GM23338 (cell line): ENCODE measurements at regions not wholly inside any gene's neighbourhood (a gene's known extent, or its start where the extent isn't known, plus 50 kb on each side); places are given as distances from the start of the nearest gene placed in this dataset.

ENCODE experiments used
- ATAC-seq: fragments of 200-7000 bp; cut with Tn5 transposase; 3 replicates; pipeline ENCODE4 v1.9.1; 2020
- DNase-seq: peaks from one replicate; pipeline ENCODE4 v3.0.0-alpha.2; 2015; ENCODE audit warnings: low spot score
- H2AFZ ChIP-seq: fragments of 200-600 bp; sonication (generic); 2 replicates; pipeline ENCODE4 v1.8.0; 2016; ENCODE audit warnings: antibody characterized with exemption, mild to moderate bottlenecking, moderate library complexity
- H3F3A ChIP-seq: fragments of 200-600 bp; sonication (generic); replicated peaks from 2 replicates; pipeline ENCODE4 v1.8.0; 2017; ENCODE audit warnings: antibody characterized with exemption, mixed run types, low read depth
- H3K27ac ChIP-seq: fragments of 200-600 bp; sonication (generic); 2 replicates; pipeline ENCODE4 v1.6.1; 2016; ENCODE audit warnings: low read depth
- H3K27me3 ChIP-seq: fragments of 200-600 bp; sonication (generic); 2 replicates; pipeline ENCODE4 v1.8.0; 2016; ENCODE audit warnings: mild to moderate bottlenecking, mixed run types, moderate library complexity; ENCODE audit not compliant: insufficient read depth
- H3K36me3 ChIP-seq: fragments of 200-600 bp; sonication (generic); 2 replicates; pipeline ENCODE4 v1.8.0; 2016; ENCODE audit warnings: mild to moderate bottlenecking; ENCODE audit not compliant: insufficient read depth
- H3K4me1 ChIP-seq: fragments of 200-600 bp; sonication (generic); 2 replicates; pipeline ENCODE4 v1.8.0; 2016; ENCODE audit warnings: mild to moderate bottlenecking, moderate library complexity; ENCODE audit not compliant: insufficient read depth
- H3K4me2 ChIP-seq: fragments of 200-600 bp; sonication (generic); 2 replicates; pipeline ENCODE4 v1.7.1; 2017; ENCODE audit warnings: mixed run types
- H3K4me3 ChIP-seq: fragments of 200-600 bp; sonication (generic); 2 replicates; pipeline ENCODE4 v1.6.1; 2016; ENCODE audit warnings: mixed run types
- H3K79me2 ChIP-seq: fragments of 200-600 bp; sonication (generic); replicated peaks from 2 replicates; pipeline ENCODE4 v1.8.0; 2017; ENCODE audit warnings: mild to moderate bottlenecking; ENCODE audit not compliant: insufficient read depth
- H3K9me2 ChIP-seq: fragments of 200-600 bp; sonication (generic); 2 replicates; pipeline ENCODE4 v1.8.0; 2017; ENCODE audit not compliant: insufficient read depth
- H4K20me1 ChIP-seq: fragments of 200-600 bp; sonication (generic); replicated peaks from 2 replicates; pipeline ENCODE4 v1.8.0; 2017; ENCODE audit warnings: mild to moderate bottlenecking; ENCODE audit not compliant: insufficient read depth
- H3K27ac Mint-ChIP-seq: 2 replicates; pipeline ENCODE4 v1.8.0; 2020; ENCODE audit warnings: inconsistent platforms, mild to moderate bottlenecking, moderate library complexity, mixed read lengths
- H3K27me3 Mint-ChIP-seq: 3 replicates; pipeline ENCODE4 v1.8.0; 2022; ENCODE audit warnings: low read depth, mild to moderate bottlenecking, moderate library complexity, mixed read lengths, inconsistent platforms; ENCODE audit not compliant: insufficient read depth, poor library complexity
- H3K36me3 Mint-ChIP-seq: 3 replicates; pipeline ENCODE4 v1.8.0; 2021; ENCODE audit warnings: low read depth, mild to moderate bottlenecking, inconsistent platforms, moderate library complexity, mixed read lengths
- H3K4me1 Mint-ChIP-seq: 3 replicates; pipeline ENCODE4 v1.8.0; 2020; ENCODE audit warnings: mild to moderate bottlenecking, inconsistent platforms, mixed read lengths
- H3K4me3 Mint-ChIP-seq: 3 replicates; pipeline ENCODE4 v1.8.0; 2021; ENCODE audit warnings: moderate library complexity, mild to moderate bottlenecking, inconsistent platforms, mixed read lengths
- H3K9me3 Mint-ChIP-seq: 3 replicates; pipeline ENCODE4 v1.8.0; 2020; ENCODE audit warnings: moderate library complexity, mild to moderate bottlenecking, inconsistent platforms, mixed read lengths
- CREB1 ChIP-seq: fragments of 250-450 bp; sonication (Bioruptor Pico); IDR thresholded peaks from 2 replicates; pipeline ENCODE4 v1.5.0; 2020; ENCODE audit warnings: low read depth, mild to moderate bottlenecking, moderate library complexity
- CTCF ChIP-seq, 2 experiments: fragments of 200-600 bp in 1 of 2; sonication (generic) in 1 of 2; conservative IDR thresholded peaks; 2 replicates each; pipeline versions ENCODE4 v1.5.1 to v1.6.1; 2016 to 2017; ENCODE audit warnings: antibody characterized with exemption in 2 of 2, low read depth in 2 of 2, mild to moderate bottlenecking in 2 of 2, moderate library complexity in 1 of 2
- ETS1 ChIP-seq: IDR thresholded peaks from 2 replicates; pipeline ENCODE4 v1.6.1; 2016; ENCODE audit warnings: antibody characterized with exemption
- NANOG ChIP-seq: IDR thresholded peaks from 2 replicates; pipeline ENCODE4 v1.6.1; 2016; ENCODE audit warnings: antibody characterized with exemption, borderline replicate concordance
- POLR2AphosphoS5 ChIP-seq: IDR thresholded peaks from 2 replicates; pipeline ENCODE4 v1.6.1; 2016; ENCODE audit warnings: antibody characterized with exemption, low read depth
- REST ChIP-seq: IDR thresholded peaks from one replicate; pipeline ENCODE4 v1.6.1; 2018; ENCODE audit warnings: antibody characterized with exemption; ENCODE audit not compliant: unreplicated experiment
- STAT1 ChIP-seq: IDR thresholded peaks from one replicate; pipeline ENCODE4 v1.6.1; 2016; ENCODE audit warnings: antibody characterized with exemption; ENCODE audit not compliant: unreplicated experiment
- ZNF114 ChIP-seq: fragments of 250-450 bp; sonication (Bioruptor Pico); IDR thresholded peaks from 2 replicates; pipeline ENCODE4 v1.5.0; 2020; ENCODE audit warnings: mild to moderate bottlenecking, moderate library complexity
- ZNF331 ChIP-seq: fragments of 250-450 bp; sonication (Bioruptor Pico); IDR thresholded peaks from 2 replicates; pipeline ENCODE4 v1.5.0; 2020; ENCODE audit warnings: low read depth, mild to moderate bottlenecking, moderate library complexity
- ZNF462 ChIP-seq: fragments of 250-450 bp; sonication (Bioruptor Pico); IDR thresholded peaks from 2 replicates; pipeline ENCODE4 v1.5.0; 2020; ENCODE audit warnings: mild to moderate bottlenecking, moderate library complexity

- Histone ChIP-seq H3K27ac (no peak overlapping the region), H3K79me2 (no peaks in the 10 kb centered on the region), H3K9me2 (no peaks in the 10 kb centered on the region), H3K27me3 (no peaks in the 10 kb centered on the region), H4K20me1 (no peaks in the 10 kb centered on the region; the same call in 1 of the 2 replicates), H3F3A (no peaks in the 10 kb centered on the region), H3K4me3 (no peak overlapping the region), H3K4me1 (no peaks in the 10 kb centered on the region), H3K4me2 (no peak overlapping the region), H3K36me3 (no peaks in the 10 kb centered on the region), H2AFZ (no peak overlapping the region)
- no peak overlapping the region for H3K27ac Mint-ChIP-seq
- TF ChIP-seq ETS1 (no peak), POLR2AphosphoS5 (no peak), REST (no peak), ZNF114 (CRISPR knock-in tag) (no peak), CREB1 (no peak), ZNF331 (no peak), ZNF462 (CRISPR knock-in tag) (no peak), NANOG (no peak), STAT1 (no peak), CTCF (conservative IDR thresholded peaks at IDR 0.05; ENCODE audit: low read depth in 2 of 2) (no peak)
- no peaks in the 10 kb centered on the region for H3K4me1 Mint-ChIP-seq
- H3K36me3 Mint-ChIP-seq, result no peaks in the 10 kb centered on the region
- H3K27me3 Mint-ChIP-seq, result peaks cover 1% of the 10 kb centered on the region
- DNase-seq (no peak), ATAC-seq (no peak)
- no peaks in the 10 kb centered on the region for H3K9me3 Mint-ChIP-seq
- no peak overlapping the region for H3K4me3 Mint-ChIP-seq
Observed at GRCh38 chr7:131865911-131866310, 309.5 kb upstream of the PODXL start.
